Activated naive CD4-positive, alpha-beta T cell treated with anti-CD3 and anti-CD28 coated beads for 36 hours (primary cell): ENCODE measurements at regions not wholly inside any gene's neighbourhood (a gene's known extent, or its start where the extent isn't known, plus 50 kb on each side); places are given as distances from the start of the nearest gene placed in this dataset.

Experiments
- CTCF ChIA-PET: fragments of 350-600 bp; sonication (Branson Sonifier 250); formaldehyde crosslinking; loops from one replicate; lab custom pipeline; 2021; ENCODE audit warnings: antibody characterized with exemption; lab: Charles Lee
- DNase-seq: peaks from one replicate; pipeline ENCODE4 v3.0.0-alpha.2; 2020
- H3K27ac Mint-ChIP-seq: one replicate; pipeline ENCODE4 v1.8.0; 2021; ENCODE audit warnings: mild to moderate bottlenecking, mixed read lengths
- H3K27me3 Mint-ChIP-seq: one replicate; pipeline ENCODE4 v1.8.0; 2021; ENCODE audit warnings: low read depth, mixed read lengths
- H3K36me3 Mint-ChIP-seq: one replicate; pipeline ENCODE4 v1.8.0; 2021; ENCODE audit warnings: low read depth, mixed read lengths
- H3K4me1 Mint-ChIP-seq: one replicate; pipeline ENCODE4 v1.8.0; 2021; ENCODE audit warnings: low read depth, mixed read lengths
- H3K4me3 Mint-ChIP-seq: one replicate; pipeline ENCODE4 v1.8.0; 2021; ENCODE audit warnings: mild to moderate bottlenecking, moderate library complexity, mixed read lengths
- H3K9me3 Mint-ChIP-seq: one replicate; pipeline ENCODE4 v1.8.0; 2021; ENCODE audit warnings: mixed read lengths
- intact Hi-C: fragments of 100-400 bp; cut with micrococcal nuclease; formaldehyde crosslinking; loops from one replicate; pipeline ENCODE4 v1.15.1; 2023

GRCh38 chr2:215744514-215744913 is 268.8 kb downstream of the MREG start:
- CTCF ChIA-PET, result no interaction called here
- H3K27me3 Mint-ChIP-seq, result peaks cover 2% of the 10 kb centered on the region
- H3K4me3 Mint-ChIP-seq, result no peak overlapping the region
- intact Hi-C loops, result no loop called here
- no peak overlapping the region for H3K27ac Mint-ChIP-seq
- no peaks in the 10 kb centered on the region for H3K9me3 Mint-ChIP-seq
- no peaks in the 10 kb centered on the region for H3K36me3 Mint-ChIP-seq
- DNase-seq, result no peak
- peaks cover 26% of the 10 kb centered on the region for H3K4me1 Mint-ChIP-seq

- no peak overlapping the region for H3K4me3 Mint-ChIP-seq
- H3K9me3 Mint-ChIP-seq, result no peaks in the 10 kb centered on the region
- no peaks in the 10 kb centered on the region for H3K36me3 Mint-ChIP-seq
- peaks cover 21% of the 10 kb centered on the region for H3K4me1 Mint-ChIP-seq
- H3K27ac Mint-ChIP-seq, result no peak overlapping the region
- CTCF ChIA-PET, result no interaction called here
- no peak for DNase-seq
- intact Hi-C loops, result no loop called here
- H3K27me3 Mint-ChIP-seq, result peaks cover 2% of the 10 kb centered on the region
Measured at GRCh38 chr2:215743066-215743465, 270.3 kb downstream of the MREG start.

- Mint-ChIP-seq H3K27ac (no peak overlapping the region), H3K27me3 (peaks cover 2% of the 10 kb centered on the region), H3K9me3 (no peaks in the 10 kb centered on the region), H3K4me1 (peaks cover 20% of the 10 kb centered on the region), H3K4me3 (no peak overlapping the region), H3K36me3 (no peaks in the 10 kb centered on the region)
- intact Hi-C loops, result no loop called here
- CTCF ChIA-PET, result no interaction called here
- DNase-seq, result no peak
Measured at GRCh38 chr2:215742021-215742420, 271.3 kb downstream of the MREG start.

GRCh38 chr2:215740071-215740470 is 273.3 kb downstream of the MREG start:
- Mint-ChIP-seq H3K9me3 (no peaks in the 10 kb centered on the region), H3K4me3 (no peak overlapping the region), H3K36me3 (no peaks in the 10 kb centered on the region), H3K27ac (no peak overlapping the region), H3K27me3 (peaks cover 2% of the 10 kb centered on the region), H3K4me1 (peaks cover 5% of the 10 kb centered on the region)
- no peak for DNase-seq
- CTCF ChIA-PET, result no interaction called here
- intact Hi-C loops, result no loop called here

GRCh38 chr2:215738351-215738750 is 275.0 kb downstream of the MREG start:
- Mint-ChIP-seq H3K27me3 (peaks cover 2% of the 10 kb centered on the region), H3K4me1 (peaks cover 5% of the 10 kb centered on the region), H3K36me3 (no peaks in the 10 kb centered on the region), H3K27ac (no peak overlapping the region), H3K9me3 (peaks cover 2% of the 10 kb centered on the region), H3K4me3 (no peak overlapping the region)
- CTCF ChIA-PET, result no interaction called here
- no peak for DNase-seq
- intact Hi-C loops, result no loop called here

GRCh38 chr2:215737477-215737876 is 275.9 kb downstream of the MREG start:
- H3K9me3 Mint-ChIP-seq, result peaks cover 2% of the 10 kb centered on the region
- no peak for DNase-seq
- H3K4me1 Mint-ChIP-seq, result peaks cover 2% of the 10 kb centered on the region
- H3K27me3 Mint-ChIP-seq, result peaks cover 2% of the 10 kb centered on the region
- H3K4me3 Mint-ChIP-seq, result no peak overlapping the region
- no peaks in the 10 kb centered on the region for H3K36me3 Mint-ChIP-seq
- CTCF ChIA-PET, result no interaction called here
- intact Hi-C loops, result no loop called here
- no peak overlapping the region for H3K27ac Mint-ChIP-seq

GRCh38 chr2:215736653-215737290 is 276.6 kb downstream of the MREG start:
- peaks cover 2% of the 10 kb centered on the region for H3K9me3 Mint-ChIP-seq
- CTCF ChIA-PET, result no interaction called here
- DNase-seq, result no peak
- H3K36me3 Mint-ChIP-seq, result no peaks in the 10 kb centered on the region
- H3K4me1 Mint-ChIP-seq, result no peaks in the 10 kb centered on the region
- intact Hi-C loops, result no loop called here
- H3K4me3 Mint-ChIP-seq, result no peak overlapping the region
- H3K27me3 Mint-ChIP-seq, result peaks cover 2% of the 10 kb centered on the region
- no peak overlapping the region for H3K27ac Mint-ChIP-seq

GRCh38 chr2:215731108-215731658 is 282.2 kb downstream of the MREG start:
- Mint-ChIP-seq H3K27me3 (no peaks in the 10 kb centered on the region), H3K4me1 (peaks cover 7% of the 10 kb centered on the region), H3K4me3 (no peak overlapping the region), H3K9me3 (peaks cover 2% of the 10 kb centered on the region), H3K36me3 (no peaks in the 10 kb centered on the region), H3K27ac (no peak overlapping the region)
- DNase-seq, result no peak
- intact Hi-C loops, result no loop called here
- CTCF ChIA-PET, result no interaction called here

GRCh38 chr2:215729985-215730620 is 283.2 kb downstream of the MREG start:
- intact Hi-C loops, result no loop called here

GRCh38 chr2:215728504-215729065 is 284.8 kb downstream of the MREG start:
- peaks cover 7% of the 10 kb centered on the region for H3K4me1 Mint-ChIP-seq
- H3K9me3 Mint-ChIP-seq, result no peaks in the 10 kb centered on the region
- DNase-seq, result no peak
- H3K4me3 Mint-ChIP-seq, result no peak overlapping the region
- intact Hi-C loops, result no loop called here
- no peak overlapping the region for H3K27ac Mint-ChIP-seq
- H3K27me3 Mint-ChIP-seq, result no peaks in the 10 kb centered on the region
- no peaks in the 10 kb centered on the region for H3K36me3 Mint-ChIP-seq
- CTCF ChIA-PET, result no interaction called here

More at GRCh38 chr2:215729985-215730620, 283.2 kb downstream of the MREG start:
- no peaks in the 10 kb centered on the region for H3K36me3 Mint-ChIP-seq
- H3K27ac Mint-ChIP-seq, result no peak overlapping the region
- peaks cover 7% of the 10 kb centered on the region for H3K4me1 Mint-ChIP-seq
- no peaks in the 10 kb centered on the region for H3K27me3 Mint-ChIP-seq
- DNase-seq, result no peak
- no peak overlapping the region for H3K4me3 Mint-ChIP-seq
- H3K9me3 Mint-ChIP-seq, result peaks cover 2% of the 10 kb centered on the region
- CTCF ChIA-PET, result interaction anchor here (1.0 to 1.1 kb wide), 3 partner anchors 62 to 201 kb away, joined by 3 read pairs; no protein-coding TSS in a partner anchor

- no peak for DNase-seq
- CTCF ChIA-PET, result no interaction called here
- Mint-ChIP-seq H3K36me3 (no peaks in the 10 kb centered on the region), H3K4me1 (peaks cover 7% of the 10 kb centered on the region), H3K9me3 (no peaks in the 10 kb centered on the region), H3K4me3 (no peak overlapping the region), H3K27ac (no peak overlapping the region), H3K27me3 (no peaks in the 10 kb centered on the region)
- intact Hi-C loops, result no loop called here
Measured at GRCh38 chr2:215727507-215728503, 285.5 kb downstream of the MREG start.

GRCh38 chr2:215726070-215726469 is 287.3 kb downstream of the MREG start:
- H3K4me3 Mint-ChIP-seq, result no peak overlapping the region
- no peak overlapping the region for H3K27ac Mint-ChIP-seq
- H3K9me3 Mint-ChIP-seq, result no peaks in the 10 kb centered on the region
- no peak for DNase-seq
- H3K36me3 Mint-ChIP-seq, result no peaks in the 10 kb centered on the region
- H3K4me1 Mint-ChIP-seq, result peaks cover 7% of the 10 kb centered on the region
- intact Hi-C loops, result no loop called here
- CTCF ChIA-PET, result no interaction called here
- H3K27me3 Mint-ChIP-seq, result no peaks in the 10 kb centered on the region
